ENCODE measurements at regions not wholly inside any gene's neighbourhood (a gene's known extent, or its start where the extent isn't known, plus 50 kb on each side); places are given as distances from the start of the nearest gene placed in this dataset.

DNA sequence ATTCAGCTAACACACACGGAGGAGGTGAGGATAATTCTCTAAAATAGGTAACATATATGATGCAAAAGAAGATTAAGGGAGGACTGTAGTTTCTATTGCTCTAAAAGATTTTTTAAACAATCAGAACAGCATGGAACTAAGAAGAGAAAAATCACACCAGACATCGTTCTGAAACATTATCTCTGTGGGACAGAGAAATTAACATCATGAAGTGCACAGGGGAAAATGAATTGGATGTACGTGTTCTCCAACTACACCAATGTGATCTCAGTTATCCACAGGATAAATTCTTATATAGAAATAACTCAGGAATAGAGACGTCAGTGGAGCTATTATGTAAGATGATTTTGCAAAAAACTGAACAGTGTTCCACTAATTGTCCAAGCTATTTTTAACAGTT, 614.1 kb upstream of the HS3ST1 start:
- POLR2A ChIA-PET, result no interaction called here
- H4K20me1 ChIP-seq (ENCODE audit: insufficient read depth, low read length), result no peaks in the 10 kb centered on the region
- no TSS peak for BruUV-seq (replicated peaks)
- H3K9ac ChIP-seq (ENCODE audit: insufficient read depth, low read depth, low read length), result no peak overlapping the region
- FAIRE-seq, result no peak
- H3K36me3 ChIP-seq (replicated peaks in 1 of 2; ENCODE audit: control insufficient read depth in 1 of 2, insufficient read depth in 2 of 2, low read length in 2 of 2), result no peaks in the 10 kb centered on the region
- no peaks in the 10 kb centered on the region for H3K27me3 ChIP-seq (ENCODE audit: control insufficient read depth in 1 of 2, insufficient read depth in 2 of 2, low read length in 2 of 2)
- H3K79me2 ChIP-seq (ENCODE audit: insufficient read depth, low read length), result no peaks in the 10 kb centered on the region
- DNase-seq (ENCODE audit: low spot score), result no peak
- H3K4me2 ChIP-seq (ENCODE audit: low read depth, low read length), result no peak overlapping the region
- H3K27ac ChIP-seq (ENCODE audit: extremely low read length, insufficient read depth, low read length), result no peak overlapping the region
- ATAC-seq, result no peak
- CTCF ChIA-PET (ENCODE audit: low intra/inter-chr PET ratio, low total read pairs), result no interaction called here
- in situ Hi-C loops (cut with HindIII; ENCODE audit: extremely low pct_ligation_motif_present, low pct_unique_long_range_greater_than_20kb), result no loop called here
- no peak overlapping the region for H2AFZ ChIP-seq (ENCODE audit: low read length)
- H3K4me3 ChIP-seq (replicated peaks in 1 of 3; ENCODE audit: insufficient read depth in 1 of 3, low read depth in 2 of 3, low read length in 3 of 3), result no peak overlapping the region
- WGBS (ENCODE audit: low lambda C conversion rate), result 16% methylated on average over 4 of the region's 4 CpGs
- no peaks in the 10 kb centered on the region for H3K4me1 ChIP-seq (ENCODE audit: insufficient read depth, low read length)
- intact Hi-C loops (cut with micrococcal nuclease; ENCODE audit: unreplicated experiment), result loop anchor here (5.0 kb wide), 1 partner anchor 589 kb away; no protein-coding TSS in a partner anchor
- peaks cover 90% of the 10 kb centered on the region for H3K9me3 ChIP-seq (ENCODE audit: low read length)
- TF ChIP-seq PTBP1 (IDR thresholded peaks at IDR 0.05; ENCODE audit: low read depth, low read length, poor library complexity, severe bottlenecking) (no peak), MAZ (IDR thresholded peaks at IDR 0.05; ENCODE audit: borderline replicate concordance, low read depth, low read length) (no peak), MAZ (CRISPR knock-in tag; IDR thresholded peaks at IDR 0.05; ENCODE audit: low read depth) (no peak), GATA4 (IDR thresholded peaks at IDR 0.05; ENCODE audit: borderline replicate concordance, low read depth) (no peak), ZKSCAN8 (CRISPR knock-in tag; IDR thresholded peaks at IDR 0.05; ENCODE audit: borderline replicate concordance) (no peak), CREM (IDR thresholded peaks at IDR 0.05) (no peak), CREM (CRISPR knock-in tag; IDR thresholded peaks at IDR 0.05) (no peak), RERE (CRISPR knock-in tag; IDR thresholded peaks at IDR 0.05; ENCODE audit: low read depth) (no peak), DR1 (CRISPR knock-in tag; IDR thresholded peaks at IDR 0.05) (no peak), ZBTB3 (CRISPR knock-in tag; IDR thresholded peaks at IDR 0.05; ENCODE audit: borderline replicate concordance, low read depth) (no peak), ZNF549 (CRISPR knock-in tag; IDR thresholded peaks at IDR 0.05) (no peak), CAMTA2 (CRISPR knock-in tag; IDR thresholded peaks at IDR 0.05; ENCODE audit: borderline replicate concordance) (no peak)
- TF ChIP-seq, protein P1, sequence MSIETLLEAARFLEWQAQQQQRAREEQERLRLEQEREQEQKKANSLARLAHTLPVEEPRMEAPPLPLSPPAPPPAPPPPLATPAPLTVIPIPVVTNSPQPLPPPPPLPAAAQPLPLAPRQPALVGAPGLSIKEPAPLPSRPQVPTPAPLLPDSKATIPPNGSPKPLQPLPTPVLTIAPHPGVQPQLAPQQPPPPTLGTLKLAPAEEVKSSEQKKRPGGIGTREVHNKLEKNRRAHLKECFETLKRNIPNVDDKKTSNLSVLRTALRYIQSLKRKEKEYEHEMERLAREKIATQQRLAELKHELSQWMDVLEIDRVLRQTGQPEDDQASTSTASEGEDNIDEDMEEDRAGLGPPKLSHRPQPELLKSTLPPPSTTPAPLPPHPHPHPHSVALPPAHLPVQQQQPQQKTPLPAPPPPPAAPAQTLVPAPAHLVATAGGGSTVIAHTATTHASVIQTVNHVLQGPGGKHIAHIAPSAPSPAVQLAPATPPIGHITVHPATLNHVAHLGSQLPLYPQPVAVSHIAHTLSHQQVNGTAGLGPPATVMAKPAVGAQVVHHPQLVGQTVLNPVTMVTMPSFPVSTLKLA (IDR thresholded peaks at IDR 0.05), result no peak

Measured in HepG2 (cell line).